PC-3 (cell line): ENCODE measurements at regions not wholly inside any gene's neighbourhood (a gene's known extent, or its start where the extent isn't known, plus 50 kb on each side); places are given as distances from the start of the nearest gene placed in this dataset.

ENCODE experiments used
- ATAC-seq: fragments of 200-7000 bp; cut with Tn5 transposase; 2 replicates; pipeline ENCODE4 v1.9.1; 2020; ENCODE audit warnings: mild to moderate bottlenecking, moderate library complexity
- BruUV-seq: library from RNA; stranded (reverse); fragments of 400-500 nt; replicated peaks from 2 replicates; lab custom pipeline; 2021; lab: Mats Ljungman, UMichigan
- CTCF ChIA-PET: fragments of 300-600 bp; sonication (Branson Sonifier 250); formaldehyde crosslinking; loops from one replicate; lab custom pipeline; 2022; ENCODE audit warnings: antibody characterized with exemption; lab: Charles Lee
- POLR2A ChIA-PET: fragments of 300-600 bp; sonication (Branson Sonifier 250); formaldehyde crosslinking; loops from one replicate; lab custom pipeline; 2022; ENCODE audit warnings: antibody characterized with exemption; ENCODE audit not compliant: unreplicated experiment; lab: Charles Lee
- DNase-seq: peaks from one replicate; pipeline ENCODE4 v3.0.0-alpha.2; 2015
- H2AFZ ChIP-seq: fragments of 300-600 bp; sonication (generic); 2 replicates; pipeline ENCODE4 v1.6.0; 2016; ENCODE audit warnings: antibody characterized with exemption, low read length
- H3F3A ChIP-seq: fragments of 300-600 bp; sonication (generic); one replicate; pipeline ENCODE4 v1.6.0; 2017; ENCODE audit warnings: antibody characterized with exemption, low read length, control low read depth, mild to moderate bottlenecking; ENCODE audit not compliant: unreplicated experiment
- H3K27ac ChIP-seq: fragments of 300-600 bp; sonication (generic); 2 replicates; pipeline ENCODE4 v1.5.1; 2016; ENCODE audit warnings: mild to moderate bottlenecking, low read length
- H3K27me3 ChIP-seq: fragments of 300-600 bp; sonication (generic); 2 replicates; pipeline ENCODE4 v1.6.1; 2016; ENCODE audit warnings: low read length, mixed read lengths
- H3K36me3 ChIP-seq: fragments of 300-600 bp; sonication (generic); 2 replicates; pipeline ENCODE4 v1.6.1; 2016; ENCODE audit warnings: low read depth, mixed run types, low read length, mixed read lengths
- H3K4me1 ChIP-seq: fragments of 300-600 bp; sonication (generic); 2 replicates; pipeline ENCODE4 v1.5.1; 2016; ENCODE audit warnings: low read length; ENCODE audit not compliant: insufficient read depth
- H3K4me2 ChIP-seq: fragments of 300-600 bp; sonication (generic); 2 replicates; pipeline ENCODE4 v1.6.0; 2016; ENCODE audit warnings: low read length
- H3K4me3 ChIP-seq: fragments of 300-600 bp; sonication (generic); 2 replicates; pipeline ENCODE4 v1.5.1; 2016; ENCODE audit warnings: mild to moderate bottlenecking, low read length, mixed read lengths
- H3K79me2 ChIP-seq: fragments of 300-600 bp; sonication (generic); 2 replicates; pipeline ENCODE4 v1.6.1; 2017; ENCODE audit warnings: low read length, mixed read lengths
- H3K9ac ChIP-seq: fragments of 300-600 bp; sonication (generic); 2 replicates; pipeline ENCODE4 v1.6.0; 2016; ENCODE audit warnings: mild to moderate bottlenecking, low read length
- H3K9me2 ChIP-seq: fragments of 300-600 bp; sonication (generic); replicated peaks from 2 replicates; pipeline ENCODE4 v1.6.1; 2016; ENCODE audit warnings: mixed run types, low read length, mixed read lengths
- H3K9me3 ChIP-seq: fragments of 300-600 bp; sonication (generic); 2 replicates; pipeline ENCODE4 v1.6.1; 2016; ENCODE audit warnings: low read length, mixed read lengths
- H4K20me1 ChIP-seq: fragments of 300-600 bp; sonication (generic); 2 replicates; pipeline ENCODE4 v1.6.1; 2016; ENCODE audit warnings: low read length, mixed read lengths
- CTCF ChIP-seq: fragments of 300-600 bp; sonication (generic); conservative IDR thresholded peaks from 2 replicates; pipeline ENCODE4 v1.5.1; 2017; ENCODE audit warnings: antibody characterized with exemption, low read depth, mild to moderate bottlenecking, low read length
- EZH2 ChIP-seq: fragments of 300-600 bp; sonication (generic); IDR thresholded peaks from one replicate; pipeline ENCODE4 v1.6.1; 2017; ENCODE audit warnings: antibody characterized with exemption, mild to moderate bottlenecking, low read length; ENCODE audit not compliant: unreplicated experiment
- EZH2phosphoT487 ChIP-seq: fragments of 300-600 bp; sonication (generic); IDR thresholded peaks from 2 replicates; pipeline ENCODE4 v1.6.1; 2018; ENCODE audit warnings: mild to moderate bottlenecking, antibody characterized with exemption, low read length, borderline replicate concordance
- intact Hi-C: fragments of 100-400 bp; cut with micrococcal nuclease; formaldehyde crosslinking; loops from 2 replicates; pipeline ENCODE4 v1.9.0; 2023

- POLR2A ChIA-PET = interaction anchor here (0.6 kb wide), 1 partner anchor 1299 kb away, joined by 20 read pairs; no protein-coding TSS in a partner anchor
- Histone ChIP-seq H2AFZ (no peak overlapping the region), H3K27me3 (no peaks in the 10 kb centered on the region), H3K9me2 (no peaks in the 10 kb centered on the region), H3K4me2 (no peak overlapping the region), H3F3A (no peaks in the 10 kb centered on the region), H3K4me3 (no peak overlapping the region), H3K9ac (no peak overlapping the region), H3K9me3 (no peaks in the 10 kb centered on the region), H3K4me1 (no peaks in the 10 kb centered on the region), H3K79me2 (no peaks in the 10 kb centered on the region), H3K27ac (no peak overlapping the region), H3K36me3 (no peaks in the 10 kb centered on the region), H4K20me1 (no peaks in the 10 kb centered on the region)
- TF ChIP-seq EZH2 (no peak), EZH2phosphoT487 (no peak), CTCF (no peak)
- intact Hi-C loops = no loop called here
- DNase-seq (no peak), ATAC-seq (peak; percentile 31; the same call in 1 of the 2 replicates)
- BruUV-seq = no TSS peak
- CTCF ChIA-PET = interaction anchor here (0.6 kb wide), 1 partner anchor 136 kb away, joined by 5 read pairs; no protein-coding TSS in a partner anchor
Observed at GRCh38 chr10:53177468-53177867, 404.9 kb upstream of the MBL2 start.

GRCh38 chr10:53166325-53166724 lies 393.7 kb upstream of the MBL2 start:
- CTCF ChIA-PET = no interaction called here

More at GRCh38 chr10:53166325-53166724, 393.7 kb upstream of the MBL2 start:
- no peaks in the 10 kb centered on the region for H3K27me3 ChIP-seq
- no peaks in the 10 kb centered on the region for H3K9me2 ChIP-seq
- no peak for DNase-seq
- H3K4me2 ChIP-seq = no peak overlapping the region
- H3K9me3 ChIP-seq = no peaks in the 10 kb centered on the region
- no TSS peak for BruUV-seq
- H2AFZ ChIP-seq = no peak overlapping the region
- intact Hi-C loops = no loop called here
- POLR2A ChIA-PET = no interaction called here
- no peaks in the 10 kb centered on the region for H3K36me3 ChIP-seq
- TF ChIP-seq EZH2 (no peak), CTCF (no peak), EZH2phosphoT487 (no peak)
- H3K4me1 ChIP-seq = no peaks in the 10 kb centered on the region
- H3K79me2 ChIP-seq = no peaks in the 10 kb centered on the region
- no peaks in the 10 kb centered on the region for H3F3A ChIP-seq
- H4K20me1 ChIP-seq = no peaks in the 10 kb centered on the region
- H3K9ac ChIP-seq = no peak overlapping the region
- no peak for ATAC-seq
- H3K4me3 ChIP-seq = no peak overlapping the region
- H3K27ac ChIP-seq = no peak overlapping the region
